ENCODE measurements at regions not wholly inside any gene's neighbourhood (a gene's known extent, or its start where the extent isn't known, plus 50 kb on each side); places are given as distances from the start of the nearest gene placed in this dataset.

- Histone ChIP-seq H3K4me1 (no peaks in the 10 kb centered on the region), H3K9me3 (no peaks in the 10 kb centered on the region), H3K4me3 (no peak overlapping the region), H3K27ac (no peak overlapping the region), H3K27me3 (no peaks in the 10 kb centered on the region), H3K36me3 (ENCODE audit: low read depth, missing control alignments) (no peaks in the 10 kb centered on the region)
- 74 to 89% methylated on average over 9 of the region's 9 CpGs for WGBS, 2 donors
- TF ChIP-seq CTCF (IDR thresholded peaks at IDR 0.05) (no peak), POLR2A (IDR thresholded peaks at IDR 0.05) (no peak)
- intact Hi-C loops (cut with DNase I; ENCODE audit: low total_unique reads) = no loop called here
- DNase-seq = no peak
Measured at GRCh38 chr2:17441790-17442189, 76.5 kb downstream of the RAD51AP2 start.

- intact Hi-C loops (cut with DNase I; ENCODE audit: low total_unique reads) = no loop called here
- Histone ChIP-seq H3K27me3 (no peaks in the 10 kb centered on the region), H3K27ac (no peak overlapping the region), H3K9me3 (no peaks in the 10 kb centered on the region), H3K36me3 (ENCODE audit: low read depth, missing control alignments) (no peaks in the 10 kb centered on the region), H3K4me3 (no peak overlapping the region), H3K4me1 (no peaks in the 10 kb centered on the region)
- TF ChIP-seq POLR2A (IDR thresholded peaks at IDR 0.05) = no peak
- 56 to 73% methylated on average over 3 to 4 of the region's 4 CpGs for WGBS, 2 donors
- no peak for DNase-seq
Measured at GRCh38 chr2:17441055-17441771, 77.0 kb downstream of the RAD51AP2 start.

- 41 to 43% methylated on average over 1 of the region's 1 CpG for WGBS, 2 donors
- no peaks in the 10 kb centered on the region for H3K36me3 ChIP-seq (ENCODE audit: low read depth, missing control alignments)
- no peak overlapping the region for H3K4me3 ChIP-seq
- no peak overlapping the region for H3K27ac ChIP-seq
- TF ChIP-seq POLR2A (IDR thresholded peaks at IDR 0.05) (no peak), CTCF (IDR thresholded peaks at IDR 0.05) (no peak)
- DNase-seq = no peak
- intact Hi-C loops (cut with DNase I; ENCODE audit: low total_unique reads) = no loop called here
- no peaks in the 10 kb centered on the region for H3K4me1 ChIP-seq
- H3K27me3 ChIP-seq = no peaks in the 10 kb centered on the region
- no peaks in the 10 kb centered on the region for H3K9me3 ChIP-seq
Measured at GRCh38 chr2:17430326-17430725, 87.9 kb downstream of the RAD51AP2 start.

- TF ChIP-seq POLR2A (IDR thresholded peaks at IDR 0.05) (no peak), CTCF (IDR thresholded peaks at IDR 0.05) (no peak)
- intact Hi-C loops (cut with DNase I; ENCODE audit: low total_unique reads) = no loop called here
- H3K9me3 ChIP-seq = no peaks in the 10 kb centered on the region
- no peaks in the 10 kb centered on the region for H3K27me3 ChIP-seq
- no peaks in the 10 kb centered on the region for H3K36me3 ChIP-seq (ENCODE audit: low read depth, missing control alignments)
- no peaks in the 10 kb centered on the region for H3K4me1 ChIP-seq
- H3K4me3 ChIP-seq = no peak overlapping the region
- H3K27ac ChIP-seq = no peak overlapping the region
- no peak for DNase-seq
- 51 to 65% methylated on average over 1 of the region's 1 CpG for WGBS, 2 donors
Measured at GRCh38 chr2:17429130-17429529, 89.1 kb downstream of the RAD51AP2 start.

GRCh38 chr2:17427401-17427800 is 90.8 kb downstream of the RAD51AP2 start:
- Histone ChIP-seq H3K4me1 (no peaks in the 10 kb centered on the region), H3K27me3 (no peaks in the 10 kb centered on the region)

More at GRCh38 chr2:17427401-17427800, 90.8 kb downstream of the RAD51AP2 start:
- intact Hi-C loops (cut with DNase I; ENCODE audit: low total_unique reads) = no loop called here
- no peak for DNase-seq
- Histone ChIP-seq H3K9me3 (no peaks in the 10 kb centered on the region), H3K36me3 (ENCODE audit: low read depth, missing control alignments) (no peaks in the 10 kb centered on the region), H3K27ac (no peak overlapping the region), H3K4me3 (no peak overlapping the region)
- WGBS, 2 donors = 88 to 98% methylated on average over 1 of the region's 1 CpG
- TF ChIP-seq CTCF (IDR thresholded peaks at IDR 0.05) (no peak), POLR2A (IDR thresholded peaks at IDR 0.05) (no peak)

All from testis (tissue), 2 donors.